DMS 273 treated with DMSO at 0.1 percent for 48 hours (cell line): ENCODE measurements at regions not wholly inside any gene's neighbourhood (a gene's known extent, or its start where the extent isn't known, plus 50 kb on each side); places are given as distances from the start of the nearest gene placed in this dataset.
"Not testable (repeated sequence)": the region's sequence is repeated elsewhere in the genome, so short reads cannot be mapped to it uniquely, and the experiment has no call there.

Experiments
- DNase-seq: peaks from one replicate; lab custom pipeline; 2025; lab: John Stamatoyannopoulos, UW

DNA sequence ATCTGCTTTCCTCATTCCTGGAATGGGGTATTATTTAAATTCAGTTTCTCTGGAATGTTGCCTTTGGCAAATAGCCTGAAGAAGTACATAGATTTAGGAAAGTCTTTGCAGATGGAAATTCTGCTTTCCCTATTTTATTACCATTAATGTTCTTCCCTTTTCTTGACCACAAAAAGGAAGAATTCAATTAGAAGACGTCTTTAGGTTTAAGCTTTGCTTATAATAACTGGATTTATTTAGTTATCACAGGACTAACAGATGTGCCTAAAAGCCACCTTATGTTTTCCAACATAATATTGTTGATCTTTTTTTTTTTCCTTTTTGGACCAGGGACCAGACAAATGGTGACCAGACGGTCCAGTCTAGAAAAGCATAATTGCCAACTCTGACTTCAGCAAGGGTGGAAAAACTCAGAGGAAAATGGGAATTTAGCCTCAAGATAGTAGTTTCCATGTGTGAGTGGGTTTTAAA, 210.1 kb upstream of the SPRY2 start:
- peak; percentile 21 for DNase-seq

DNA sequence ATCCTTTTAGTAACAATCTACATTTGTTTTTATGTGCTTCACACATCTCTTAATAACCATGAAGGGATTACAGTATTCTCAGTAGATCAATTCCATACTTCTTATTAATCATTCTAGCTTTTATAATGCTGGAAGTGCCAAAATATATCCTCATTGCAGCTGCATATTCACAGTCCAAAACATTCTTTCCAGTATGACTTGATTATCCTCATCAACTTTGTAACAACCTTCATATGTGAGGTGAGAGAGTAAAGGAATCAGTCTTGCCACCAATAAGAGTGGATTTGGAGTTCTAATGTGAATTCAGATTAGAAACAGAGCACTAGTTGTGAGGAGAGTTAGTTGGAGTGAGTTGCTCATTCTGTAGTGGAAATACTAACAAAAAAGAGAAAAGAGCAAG, 208.0 kb upstream of the SPRY2 start:
- DNase-seq = no peak

DNA sequence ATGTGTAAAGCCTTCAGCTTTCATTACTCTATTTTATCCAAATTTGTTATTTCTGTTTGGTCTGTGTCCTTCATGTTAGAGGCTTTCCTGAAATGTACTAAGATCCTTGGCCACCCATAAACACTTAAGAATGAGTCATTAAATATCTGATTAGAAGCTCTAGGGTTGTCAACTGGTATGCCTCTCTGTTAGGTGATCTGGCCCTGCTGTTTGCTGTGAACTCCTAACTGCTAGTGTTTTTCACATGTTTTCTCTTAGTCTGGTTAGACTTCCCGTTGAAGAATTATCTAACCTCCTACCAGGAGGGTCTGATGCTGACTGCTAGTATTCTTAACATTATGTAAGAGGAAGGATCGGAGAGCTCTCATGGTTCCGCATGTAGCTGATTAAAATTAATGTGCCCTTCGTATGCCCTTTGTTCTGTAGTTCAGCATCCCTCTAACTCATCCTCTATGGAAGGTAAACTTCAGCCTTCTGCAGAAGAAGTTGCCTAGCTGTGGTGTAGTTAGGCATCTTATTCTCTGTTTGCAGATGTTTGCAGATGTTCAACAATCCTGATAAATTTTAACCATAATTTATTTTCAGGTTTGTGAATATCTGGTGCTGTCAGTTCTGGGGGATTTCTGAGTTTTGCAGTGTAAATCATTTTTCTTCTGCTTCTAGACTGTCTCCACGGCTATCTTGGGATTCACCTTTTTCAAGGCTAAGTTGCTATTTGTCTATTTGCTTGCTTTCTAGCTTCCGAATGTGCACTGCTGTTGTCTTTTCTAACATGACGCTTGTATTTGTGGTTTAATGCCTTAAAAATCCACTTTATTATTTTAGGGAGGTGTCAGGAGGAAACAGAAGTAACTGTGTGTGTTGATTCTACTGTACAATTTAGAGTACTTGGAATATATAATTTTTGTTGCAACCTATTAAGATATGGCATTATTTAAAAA, 207.2 kb upstream of the SPRY2 start:
- DNase-seq = no peak

- DNase-seq = no peak
Measured at GRCh38 chr13:80547341-80547740, 206.4 kb upstream of the SPRY2 start.

- DNase-seq = no peak
Measured at GRCh38 chr13:80533175-80533574, 192.2 kb upstream of the SPRY2 start.

DNA sequence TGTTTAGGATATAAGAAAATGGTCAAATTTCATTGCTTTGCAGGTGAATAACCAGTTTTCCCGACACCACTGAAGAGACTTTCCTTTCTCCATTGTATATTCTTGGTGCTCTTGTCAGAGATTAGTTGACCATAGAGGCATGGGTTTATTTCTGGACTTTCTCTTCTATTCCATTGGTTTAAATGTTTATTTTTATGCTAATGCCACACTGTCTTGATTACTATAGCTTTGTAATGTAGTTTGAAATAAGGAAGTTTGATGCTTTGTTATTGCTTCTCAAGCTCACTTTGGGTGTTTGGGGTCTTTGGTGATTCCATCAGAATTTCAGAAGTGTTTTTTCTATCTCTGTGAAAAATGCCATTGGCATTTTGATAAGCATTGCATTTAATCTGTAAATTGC, 190.0 kb upstream of the SPRY2 start:
- DNase-seq = no peak

DNA sequence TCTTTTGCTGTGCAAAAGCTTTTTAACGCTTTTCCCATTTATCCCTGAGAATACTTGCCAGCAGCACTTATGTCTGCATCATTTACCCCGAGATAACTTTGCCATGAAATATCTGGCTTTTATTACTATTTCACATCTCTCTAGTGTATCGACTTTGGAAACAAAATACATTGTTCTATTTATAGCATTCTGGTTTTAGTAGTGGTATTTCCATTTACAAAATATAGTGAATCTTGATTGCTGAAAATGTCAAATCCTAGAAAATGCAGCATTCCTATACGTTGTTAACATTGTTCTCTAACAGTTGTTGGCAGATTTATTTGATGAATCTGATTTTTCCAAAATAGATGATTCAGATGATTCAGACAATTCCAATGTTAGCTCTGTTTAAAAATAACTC, 189.3 kb upstream of the SPRY2 start:
- DNase-seq = no peak

DNA sequence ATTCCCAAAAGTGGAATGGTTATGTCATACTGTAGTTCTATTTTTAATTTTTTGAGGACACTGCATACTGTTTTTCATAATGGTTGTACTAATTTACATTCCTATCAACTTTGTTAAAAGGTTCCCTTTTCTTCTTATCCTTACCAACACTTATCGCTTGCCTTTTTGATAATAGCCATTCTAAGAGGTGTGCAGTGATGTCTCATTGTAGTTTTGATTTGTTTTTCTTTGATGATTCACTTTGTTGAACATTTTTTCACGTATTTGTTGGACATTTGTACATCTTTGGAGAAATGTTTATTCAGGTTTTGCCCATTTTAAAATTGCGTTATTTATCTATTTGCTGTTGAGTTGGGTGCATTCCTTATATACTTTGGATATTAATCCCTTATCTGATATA, 188.8 kb upstream of the SPRY2 start:
- no peak for DNase-seq

- DNase-seq = no peak
Measured at GRCh38 chr13:80528733-80529132, 187.8 kb upstream of the SPRY2 start.

- peak; percentile 37 for DNase-seq
Measured at GRCh38 chr13:80527400-80527799, 186.5 kb upstream of the SPRY2 start.

GRCh38 chr13:80524447-80525215, 183.7 kb upstream of the SPRY2 start:
- DNase-seq = no peak

DNA sequence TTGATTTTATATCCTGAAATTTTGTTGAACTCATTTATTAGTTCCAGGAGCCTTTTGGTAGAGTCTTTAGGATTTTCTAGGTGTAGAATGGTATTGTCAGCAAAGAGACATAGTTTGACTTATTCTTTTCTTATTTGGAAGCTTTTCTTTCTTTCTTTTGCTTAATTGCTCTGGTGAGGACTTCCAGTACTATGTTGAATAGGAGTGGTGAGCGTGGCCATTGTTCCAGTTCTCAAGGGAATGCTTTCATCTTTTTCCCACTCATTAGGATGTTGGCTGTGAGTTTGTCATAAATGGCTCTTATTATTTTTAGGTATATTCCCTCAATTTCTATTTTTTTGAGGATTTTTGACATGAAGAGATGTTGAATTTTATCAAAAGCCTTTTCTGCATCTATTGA, 182.2 kb upstream of the SPRY2 start:
- no peak for DNase-seq

GRCh38 chr13:80522463-80522862, 181.5 kb upstream of the SPRY2 start:
- DNase-seq = not testable (repeated sequence)

DNA sequence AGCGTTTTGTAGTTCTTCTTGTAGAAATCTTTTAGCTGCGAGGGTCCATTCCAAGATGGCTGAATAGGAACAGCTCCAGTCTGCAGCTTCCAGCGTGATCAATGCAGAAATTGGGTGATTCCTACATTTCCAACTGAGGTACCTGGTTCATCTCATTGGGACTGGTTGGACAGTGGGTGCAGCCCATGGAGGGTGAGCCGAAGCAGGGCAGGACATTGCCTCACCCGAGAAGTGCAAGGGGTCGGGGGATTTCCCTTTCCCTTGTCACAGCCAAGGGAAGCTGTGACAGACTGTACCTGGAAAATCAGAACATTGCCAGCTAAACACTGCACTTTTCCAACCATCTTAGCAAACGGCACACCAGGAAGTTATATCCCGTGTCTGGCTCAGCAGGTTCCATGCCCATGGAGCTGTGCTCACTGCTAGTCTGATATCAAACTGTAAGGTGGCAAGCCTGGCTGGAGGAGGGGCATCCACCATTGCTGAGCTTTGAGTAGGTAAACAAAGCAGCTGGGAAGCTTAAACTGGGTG, 176.0 kb upstream of the SPRY2 start:
- DNase-seq = no peak

DNA sequence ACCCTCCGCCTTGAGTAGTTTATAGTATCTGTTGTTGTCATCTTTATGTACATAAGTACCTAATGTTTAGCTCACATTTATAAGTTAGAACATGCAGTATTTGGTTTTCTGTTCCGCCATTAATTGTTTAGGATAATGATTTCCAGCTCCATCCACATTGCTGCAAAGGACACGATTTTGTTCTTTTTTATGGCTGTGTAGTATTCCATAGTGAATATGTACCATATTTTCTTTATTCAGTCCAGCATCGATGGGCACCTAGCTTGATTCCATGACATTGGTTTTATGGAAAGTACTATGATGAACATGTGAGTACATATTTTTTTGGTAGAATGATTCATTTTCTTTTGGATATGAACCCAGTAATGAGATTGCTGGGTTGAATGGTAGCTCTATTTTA, 174.4 kb upstream of the SPRY2 start:
- DNase-seq = no peak

GRCh38 chr13:80513196-80513595, 172.3 kb upstream of the SPRY2 start:
- DNase-seq = no peak

DNA sequence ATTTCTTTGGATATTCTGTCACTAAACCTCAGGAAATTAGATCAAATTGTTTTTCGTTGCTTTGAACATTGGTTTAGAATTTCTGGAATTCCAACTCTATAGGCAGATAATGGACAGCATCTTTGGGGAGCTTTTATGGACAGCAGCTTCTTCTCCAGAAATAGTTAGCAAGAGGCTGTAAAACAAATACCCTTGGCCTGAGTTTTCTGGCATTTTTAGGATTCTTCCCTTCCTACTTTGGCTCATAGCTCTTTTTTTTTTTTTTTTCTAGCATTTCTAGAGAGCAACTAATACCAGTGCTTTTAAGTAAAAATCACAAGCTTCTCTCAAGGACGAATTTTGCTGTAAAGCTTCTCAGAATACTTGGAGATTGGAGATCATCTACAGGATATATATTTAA, 169.8 kb upstream of the SPRY2 start:
- no peak for DNase-seq

GRCh38 chr13:80509264-80509663, 168.3 kb upstream of the SPRY2 start:
- no peak for DNase-seq

DNA sequence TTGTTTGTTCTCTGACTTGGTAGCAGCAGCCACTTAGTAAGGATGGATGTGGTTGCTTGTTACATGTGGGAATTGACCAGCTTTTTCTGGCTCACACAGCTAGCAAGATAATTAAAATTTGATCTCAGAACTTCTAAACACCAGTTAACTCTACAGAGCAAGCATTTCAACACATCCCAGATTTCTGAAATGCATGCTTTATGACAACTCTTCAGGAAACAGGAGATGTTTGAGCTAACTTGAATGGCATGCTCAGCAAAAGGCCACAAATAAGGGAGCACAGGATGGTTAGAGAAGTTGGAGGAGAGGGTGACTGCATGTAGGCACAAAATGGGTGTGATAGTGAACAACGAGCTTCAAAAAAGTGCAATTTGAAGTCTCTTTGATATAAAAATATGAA, 167.1 kb upstream of the SPRY2 start:
- no peak for DNase-seq

DNA sequence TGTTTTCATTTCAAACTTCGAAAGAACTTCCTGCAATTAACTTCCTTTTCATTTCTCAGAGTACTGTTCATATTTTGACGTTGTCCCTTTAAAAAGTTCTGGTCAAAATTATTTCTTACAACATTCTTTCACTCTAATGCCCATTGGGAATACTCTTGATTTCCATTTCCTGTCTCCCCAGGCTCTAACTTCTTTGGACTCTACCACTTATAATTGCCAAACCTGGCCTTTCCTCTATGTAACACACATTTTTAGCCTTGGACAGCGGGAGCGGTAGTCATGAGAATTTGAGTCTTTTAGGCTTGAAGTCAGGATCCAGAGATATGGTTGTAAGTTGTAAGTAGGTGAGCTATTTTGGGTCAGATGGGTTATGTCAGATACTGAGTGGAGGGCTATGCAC, 163.5 kb upstream of the SPRY2 start:
- DNase-seq = no peak

GRCh38 chr13:80502359-80502758, 161.4 kb upstream of the SPRY2 start:
- no peak for DNase-seq

DNA sequence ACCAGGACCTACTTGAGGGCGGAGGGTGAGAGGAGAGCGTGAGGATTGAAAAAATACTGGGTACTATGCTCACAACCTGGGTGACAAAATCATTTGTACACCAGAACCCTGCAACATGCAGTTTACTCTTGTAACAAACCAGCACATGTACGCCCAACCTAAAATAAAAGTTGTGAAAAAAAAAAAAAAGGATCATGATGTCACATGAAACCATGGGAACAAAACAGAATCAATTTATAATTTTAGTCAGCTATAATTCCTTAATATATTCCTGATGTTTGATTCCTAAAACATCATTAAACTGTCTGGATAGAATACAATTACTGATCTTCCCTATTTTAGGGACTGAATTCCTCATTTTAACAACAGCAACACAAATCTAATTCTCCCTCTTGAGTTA, 160.6 kb upstream of the SPRY2 start:
- DNase-seq = no peak
